Lung (tissue), 11 donors: ENCODE measurements at regions not wholly inside any gene's neighbourhood (a gene's known extent, or its start where the extent isn't known, plus 50 kb on each side); places are given as distances from the start of the nearest gene placed in this dataset.

Experiments used
- ATAC-seq: fragments of 200-7000 bp; cut with Tn5 transposase; one replicate; pipeline ENCODE4 v1.9.1; 2020; ENCODE audit warnings: moderate number of reproducible peaks; ENCODE audit not compliant: insufficient read depth, low FRiP score
- DNase-seq, 3 donors: peaks; one replicate each; pipeline ENCODE4 v3.0.0-alpha.2; 2013 to 2017
- H3K27ac ChIP-seq, 2 donors: one replicate each; pipeline ENCODE4 v1.5.1; 2013; ENCODE audit warnings: mild to moderate bottlenecking in 2 of 2, moderate library complexity in 2 of 2, control low read depth in 1 of 2, inconsistent platforms in 1 of 2, low read depth in 1 of 2, low read length in 1 of 2
- H3K27me3 ChIP-seq, 3 donors: one replicate each; pipeline ENCODE4 v1.5.1; 2013; ENCODE audit warnings: low read length in 2 of 3; ENCODE audit not compliant: control insufficient read depth in 3 of 3, insufficient read depth in 3 of 3
- H3K36me3 ChIP-seq, 4 donors: one replicate each; pipeline ENCODE4 v1.5.1; 2013; ENCODE audit warnings: low read length in 4 of 4, mild to moderate bottlenecking in 1 of 4, moderate library complexity in 1 of 4; ENCODE audit not compliant: control insufficient read depth in 4 of 4, insufficient read depth in 4 of 4
- H3K4me1 ChIP-seq, 5 donors: one replicate each; pipeline ENCODE4 v1.5.1; 2013; ENCODE audit warnings: low read length in 5 of 5, mild to moderate bottlenecking in 2 of 5, moderate library complexity in 1 of 5; ENCODE audit not compliant: control insufficient read depth in 5 of 5, insufficient read depth in 5 of 5
- H3K4me3 ChIP-seq: one replicate; pipeline ENCODE4 v1.5.1; 2013; ENCODE audit warnings: mild to moderate bottlenecking, control low read depth, moderate library complexity
- H3K9ac ChIP-seq, 2 donors: one replicate each; pipeline ENCODE4 v1.5.1; 2013; ENCODE audit warnings: low read length in 2 of 2, control low read depth in 1 of 2; ENCODE audit not compliant: insufficient read depth in 1 of 2
- H3K9me3 ChIP-seq, 4 donors: one replicate each; pipeline ENCODE4 v1.5.1; 2013; ENCODE audit warnings: low read length in 3 of 4, mild to moderate bottlenecking in 1 of 4, moderate library complexity in 1 of 4; ENCODE audit not compliant: control insufficient read depth in 4 of 4, insufficient read depth in 3 of 4
- CTCF ChIP-seq: IDR thresholded peaks from 2 replicates; pipeline ENCODE4 v1.5.1; 2012; ENCODE audit warnings: mild to moderate bottlenecking; ENCODE audit errors: control extremely low read depth, extremely low read depth
- WGBS, 2 donors: extraction: QIAGEN DNeasy Blood & Tissue Kit; methylation state at CpG; one replicate each; pipeline ENCODE4 v1.1.7; 2013; 5-methylcytosine and 5-hydroxymethylcytosine counted together
- donor health status: control.
- donor health status: control.
- donor health status: Bipolar disorder and iron deficiency.
- donor health status: healthy.
- donor health status: DM: yes; HTN: yes; CAD: no.

DNA sequence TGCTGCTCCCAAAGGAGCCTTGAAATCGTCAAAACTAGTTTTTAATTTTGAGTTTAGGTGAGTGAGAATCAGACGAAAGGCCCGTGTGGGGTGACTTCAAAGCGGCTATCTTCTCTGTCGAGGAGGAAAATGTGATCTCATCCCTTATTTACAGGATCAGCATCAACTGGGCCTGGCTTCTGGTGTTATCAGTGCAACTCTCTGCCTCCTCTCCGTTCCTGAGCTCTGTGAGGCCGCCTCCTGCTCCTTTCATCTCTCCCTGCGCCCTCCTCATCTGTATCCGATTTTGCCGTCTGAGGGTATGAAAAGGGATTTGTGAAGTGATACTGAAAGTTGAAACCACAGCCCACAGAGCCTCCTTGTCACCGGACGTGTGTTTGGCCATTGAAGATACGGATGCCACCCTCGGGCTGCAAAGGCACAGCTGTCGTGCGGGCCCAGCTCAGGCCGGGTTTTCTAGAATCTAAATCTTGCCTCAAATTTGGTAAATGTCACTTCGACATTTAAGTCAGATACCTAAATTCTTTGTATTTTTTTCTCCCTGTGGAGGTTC, 408.7 kb upstream of the ADARB2 start:
- ATAC-seq (no peak), DNase-seq (no peak)
- WGBS, 2 donors = 70 to 77% methylated on average over 18 of the region's 18 CpGs
- TF ChIP-seq CTCF = no peak
- Histone ChIP-seq H3K9ac (no peak overlapping the region), H3K36me3 (no peaks in the 10 kb centered on the region), H3K27ac (no peak overlapping the region), H3K4me1 (peaks cover 0 to 18% (median 0%) of the 10 kb centered on the region in 5 donors), H3K27me3 (peaks cover 0 to 2% (median 0%) of the 10 kb centered on the region in 3 donors), H3K4me3 (no peak overlapping the region), H3K9me3 (peaks cover 0 to 1% (median 0%) of the 10 kb centered on the region in 4 donors)

GRCh38 chr10:2145491-2145890, 408.2 kb upstream of the ADARB2 start:
- ATAC-seq (no peak), DNase-seq (no peak)
- Histone ChIP-seq H3K9me3 (peaks cover 0 to 1% (median 0%) of the 10 kb centered on the region in 4 donors), H3K36me3 (no peaks in the 10 kb centered on the region), H3K4me1 (peaks cover 0 to 18% (median 0%) of the 10 kb centered on the region in 5 donors), H3K9ac (no peak overlapping the region), H3K27me3 (peaks cover 0 to 2% (median 0%) of the 10 kb centered on the region in 3 donors), H3K27ac (no peak overlapping the region), H3K4me3 (no peak overlapping the region)
- WGBS, 2 donors = 42 to 46% methylated on average over 7 of the region's 7 CpGs
- TF ChIP-seq CTCF = no peak

- WGBS, 2 donors = 61 to 72% methylated on average over 4 of the region's 4 CpGs
Measured at GRCh38 chr10:2144584-2144983, 407.3 kb upstream of the ADARB2 start.

More at GRCh38 chr10:2144584-2144983, 407.3 kb upstream of the ADARB2 start:
- peaks cover 0 to 1% (median 0%) of the 10 kb centered on the region in 4 donors for H3K9me3 ChIP-seq
- DNase-seq (no peak), ATAC-seq (no peak)
- no peak overlapping the region for H3K27ac ChIP-seq
- no peaks in the 10 kb centered on the region for H3K36me3 ChIP-seq
- H3K9ac ChIP-seq = no peak overlapping the region
- peaks cover 0 to 2% (median 0%) of the 10 kb centered on the region in 3 donors for H3K27me3 ChIP-seq
- H3K4me1 ChIP-seq = peaks cover 0 to 24% (median 0%) of the 10 kb centered on the region in 5 donors
- no peak overlapping the region for H3K4me3 ChIP-seq
- TF ChIP-seq CTCF = no peak
